Activated CD8-positive, alpha-beta memory T cell treated with anti-CD3 and anti-CD28 coated beads for 1 hour (primary cell): ENCODE measurements at regions not wholly inside any gene's neighbourhood (a gene's known extent, or its start where the extent isn't known, plus 50 kb on each side); places are given as distances from the start of the nearest gene placed in this dataset.
"Not testable (repeated sequence)": the region's sequence is repeated elsewhere in the genome, so short reads cannot be mapped to it uniquely, and the experiment has no call there.

Experiments
- DNase-seq, 2 donors: peaks; one replicate each; pipeline ENCODE4 v3.0.0-alpha.2; 2020; ENCODE audit warnings: low read depth in 1 of 2; ENCODE audit errors: extremely low read depth in 1 of 2

DNA sequence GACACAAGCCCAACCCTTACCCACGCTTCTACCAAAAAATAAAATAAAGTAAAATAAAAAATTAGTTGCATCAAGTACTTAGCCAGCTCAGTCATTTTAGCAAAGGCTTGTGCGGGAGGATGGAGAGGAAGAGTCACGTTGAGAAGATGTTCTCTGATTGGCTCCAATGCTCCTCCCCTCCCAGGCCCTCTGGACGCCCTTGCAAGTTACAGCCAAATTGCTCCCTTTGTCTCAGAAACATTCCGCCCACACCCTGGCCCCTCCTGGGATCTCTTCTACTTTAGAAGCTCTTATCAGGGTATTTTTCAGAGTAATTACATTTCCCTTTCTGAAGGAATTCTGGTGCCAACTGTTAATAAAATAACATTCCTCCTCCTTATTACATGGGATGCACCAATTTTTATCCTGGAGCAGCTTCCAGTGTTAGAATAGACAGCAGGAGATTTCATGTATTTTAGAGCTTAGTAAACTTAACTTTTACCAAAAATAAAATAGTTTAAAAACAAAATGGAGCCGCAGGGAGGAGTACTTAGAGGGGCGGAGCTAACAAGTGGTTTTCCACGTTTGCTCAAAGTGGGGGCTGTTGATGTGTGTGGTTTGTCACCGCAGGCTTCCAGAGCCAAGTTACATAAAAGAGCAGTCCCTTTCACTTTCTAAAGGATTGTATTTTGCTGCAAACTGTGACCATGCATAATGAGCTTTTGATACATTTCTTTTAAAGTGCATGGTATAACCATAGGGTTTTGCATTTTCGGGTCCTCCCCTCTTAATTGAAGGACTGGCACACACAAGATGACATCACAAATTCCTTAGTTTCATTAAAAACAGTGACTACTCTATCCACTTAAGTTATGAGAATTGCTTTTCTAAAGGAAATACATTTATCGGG is 71.7 kb upstream of the RAP1B start:
- peak in 1 of 2 donors; percentile 30 for DNase-seq

DNA sequence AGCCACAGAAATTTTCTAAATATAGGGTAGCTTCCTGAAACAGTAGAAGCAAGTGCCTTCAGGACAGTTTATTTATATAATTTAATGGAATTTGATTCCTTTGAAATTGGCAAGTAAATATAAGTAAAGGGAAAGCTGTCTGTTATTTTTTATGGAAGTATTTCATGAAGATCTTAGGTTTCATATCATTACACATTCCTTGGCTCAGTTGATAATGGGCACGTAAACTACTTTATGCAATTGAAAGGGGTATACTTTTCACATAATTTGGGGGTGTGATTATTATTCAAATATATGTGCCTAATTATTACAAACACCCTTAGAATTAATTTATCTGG is 71.1 kb upstream of the RAP1B start:
- no peak for DNase-seq

- not testable (repeated sequence) for DNase-seq
Observed at GRCh38 chr12:68540768-68541167, 69.9 kb upstream of the RAP1B start.

DNA sequence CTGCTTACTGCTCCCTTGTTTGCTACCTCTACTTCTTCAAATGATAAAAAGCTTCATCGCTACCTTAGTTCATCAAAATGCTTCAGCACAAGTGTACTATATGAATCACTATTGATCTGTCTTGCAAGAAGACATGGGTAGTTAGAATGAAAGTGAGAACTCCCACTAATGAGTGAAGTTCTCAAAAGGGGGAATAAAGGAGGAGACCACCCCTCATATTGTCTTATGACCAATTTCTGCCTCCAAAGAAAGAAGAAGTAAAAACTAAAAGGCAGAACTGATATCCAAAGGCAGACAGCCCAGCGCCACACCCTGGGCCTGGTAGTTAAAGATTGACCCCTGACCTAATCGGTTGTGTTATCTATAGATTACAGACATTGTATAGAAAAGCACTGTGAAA is 63.4 kb upstream of the RAP1B start:
- not testable (repeated sequence) for DNase-seq

DNA sequence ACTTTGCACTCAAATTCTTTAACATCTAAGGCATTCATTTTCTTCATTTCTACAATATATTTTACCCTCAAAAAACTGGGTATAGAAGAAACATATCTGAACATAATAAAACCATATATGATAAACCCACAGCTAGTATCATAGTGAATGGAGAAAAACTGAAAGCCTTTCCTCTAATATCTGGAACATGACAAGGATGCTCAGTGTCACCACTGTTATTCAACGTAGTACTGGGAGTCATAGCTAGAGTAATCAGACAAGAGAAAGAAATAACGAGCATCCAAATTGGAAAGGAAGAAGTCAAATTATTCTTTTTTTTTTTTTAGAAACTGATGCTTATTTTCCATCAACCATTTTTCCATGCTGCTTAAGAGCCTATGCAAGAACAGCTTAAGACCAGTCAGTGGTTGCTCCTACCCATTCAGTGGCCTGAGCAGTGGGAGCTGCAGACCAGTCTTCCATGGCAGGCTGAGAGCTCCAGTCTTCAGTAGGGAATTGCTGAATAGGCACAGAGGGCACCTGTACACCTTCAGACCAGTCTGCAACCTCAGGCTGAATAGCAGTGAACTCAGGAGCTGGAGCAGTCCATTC is 58.0 kb upstream of the RAP1B start:
- DNase-seq, result not testable (repeated sequence)

DNA sequence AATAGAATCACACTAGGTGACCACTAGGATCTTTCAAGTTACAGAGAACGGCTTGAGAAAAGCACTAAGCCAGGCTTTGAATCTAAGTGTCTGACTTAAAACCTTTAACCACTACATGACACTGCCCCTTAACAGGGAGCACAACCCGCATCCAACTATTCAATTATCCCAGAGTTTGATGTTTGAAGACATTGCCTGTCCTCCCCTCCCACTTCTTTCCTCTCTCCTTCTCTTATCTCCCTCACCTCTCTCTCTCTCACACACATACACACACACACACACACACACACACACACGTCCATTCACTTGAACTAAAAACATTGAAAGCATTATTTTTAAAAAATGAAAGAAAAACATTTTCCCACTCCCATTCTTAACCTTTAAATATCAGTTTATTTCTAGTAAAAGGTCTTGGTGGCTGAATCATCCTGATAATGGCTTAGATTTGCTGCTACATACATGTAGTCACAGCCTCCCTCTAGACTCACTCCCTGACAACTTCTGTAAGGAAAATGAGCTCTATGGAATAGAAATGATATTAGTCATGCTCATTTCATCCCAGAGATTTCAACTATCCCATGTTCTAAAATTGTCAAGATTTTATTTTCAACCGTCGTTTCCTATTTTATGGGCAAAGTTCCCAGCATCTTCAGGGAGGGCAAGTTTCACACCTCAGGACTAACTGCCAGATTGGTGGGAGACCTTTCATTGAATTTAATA is 53.5 kb upstream of the RAP1B start:
- DNase-seq, result no peak

GRCh38 chr12:68559246-68559645 is 51.5 kb upstream of the RAP1B start:
- no peak for DNase-seq

- no peak for DNase-seq
Observed at GRCh38 chr12:68559984-68560850, 50.5 kb upstream of the RAP1B start.

DNA sequence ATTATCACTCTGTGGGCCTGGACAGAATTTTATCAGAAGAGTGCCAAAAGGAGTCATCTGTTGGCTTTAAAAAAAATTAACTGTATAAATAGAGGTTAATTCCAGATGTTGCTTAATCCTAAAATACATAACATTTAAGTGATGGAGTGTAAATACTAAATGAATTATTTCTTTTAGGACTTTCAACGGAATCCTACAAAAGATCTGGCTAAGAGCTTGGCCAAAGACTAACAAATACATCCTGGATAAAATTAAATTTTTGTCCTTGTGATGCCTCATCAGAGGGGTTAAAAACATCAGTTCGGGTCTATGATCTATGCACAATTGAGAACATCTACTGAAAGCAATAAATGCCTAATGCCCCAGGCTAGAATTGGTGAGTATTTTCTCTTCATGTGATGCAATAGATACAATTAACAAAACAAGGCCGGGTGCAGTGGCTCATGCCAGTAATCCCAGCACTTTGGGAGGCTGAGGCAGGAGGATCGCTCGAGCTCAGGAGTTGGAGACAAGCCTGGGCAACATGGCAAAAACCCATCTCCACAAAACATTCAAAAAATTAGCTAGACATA is 49.8 kb upstream of the RAP1B start:
- no peak for DNase-seq
